PC-9 (cell line): ENCODE measurements at regions not wholly inside any gene's neighbourhood (a gene's known extent, or its start where the extent isn't known, plus 50 kb on each side); places are given as distances from the start of the nearest gene placed in this dataset.

Experiments
- BruUV-seq: library from RNA; stranded (reverse); fragments of 400-500 nt; replicated peaks from 2 replicates; lab custom pipeline; 2021; lab: Mats Ljungman, UMichigan
- CTCF ChIA-PET: fragments of 300-600 bp; sonication (Branson Sonifier 250); formaldehyde crosslinking; loops from one replicate; lab custom pipeline; 2022; ENCODE audit warnings: antibody characterized with exemption; lab: Charles Lee
- POLR2A ChIA-PET: fragments of 300-600 bp; sonication (Branson Sonifier 250); formaldehyde crosslinking; loops from one replicate; lab custom pipeline; 2022; ENCODE audit warnings: antibody characterized with exemption; ENCODE audit not compliant: unreplicated experiment; lab: Charles Lee
- DNase-seq, 2 experiments: peaks; one replicate each; pipeline versions ENCODE4 v3.0.0 to v3.0.0-alpha.2; 2015 to 2022; ENCODE audit warnings: mixed read lengths in 1 of 2
- H2AFZ ChIP-seq: fragments of 200-600 bp; sonication (generic); 2 replicates; pipeline ENCODE4 v1.8.1; 2017; ENCODE audit warnings: antibody characterized with exemption
- H3F3A ChIP-seq: fragments of 200-600 bp; sonication (generic); 2 replicates; pipeline ENCODE4 v1.8.1; 2017; ENCODE audit warnings: antibody characterized with exemption, mild to moderate bottlenecking, low read depth; ENCODE audit not compliant: insufficient read depth
- H3K27ac ChIP-seq: fragments of 200-600 bp; sonication (generic); 2 replicates; pipeline ENCODE4 v1.6.1; 2016; ENCODE audit warnings: mixed run types
- H3K27me3 ChIP-seq: fragments of 200-600 bp; sonication (generic); 2 replicates; pipeline ENCODE4 v1.6.1; 2016; ENCODE audit warnings: low read depth, mixed run types; ENCODE audit not compliant: insufficient read depth
- H3K36me3 ChIP-seq: fragments of 200-600 bp; sonication (generic); 2 replicates; pipeline ENCODE4 v1.6.1; 2016; ENCODE audit warnings: low read depth, mixed run types
- H3K4me1 ChIP-seq: fragments of 200-600 bp; sonication (generic); replicated peaks from 2 replicates; pipeline ENCODE4 v1.6.1; 2016; ENCODE audit warnings: mixed run types; ENCODE audit not compliant: insufficient read depth
- H3K4me2 ChIP-seq: fragments of 200-600 bp; sonication (generic); 2 replicates; pipeline ENCODE4 v1.6.1; 2017; ENCODE audit warnings: mixed run types
- H3K4me3 ChIP-seq: fragments of 200-600 bp; sonication (generic); 2 replicates; pipeline ENCODE4 v1.6.1; 2016; ENCODE audit warnings: mixed run types
- H3K79me2 ChIP-seq: fragments of 200-600 bp; sonication (generic); 2 replicates; pipeline ENCODE4 v1.6.1; 2017; ENCODE audit warnings: low read depth, mixed run types
- H3K9me2 ChIP-seq: fragments of 200-600 bp; sonication (generic); 2 replicates; pipeline ENCODE4 v1.8.1; 2017; ENCODE audit warnings: mild to moderate bottlenecking; ENCODE audit not compliant: insufficient read depth
- H3K9me3 ChIP-seq: fragments of 200-600 bp; sonication (generic); 2 replicates; pipeline ENCODE4 v1.8.1; 2016; ENCODE audit warnings: low read depth; ENCODE audit not compliant: insufficient read depth
- H4K20me1 ChIP-seq: fragments of 200-600 bp; sonication (generic); 2 replicates; pipeline ENCODE4 v1.8.1; 2017; ENCODE audit not compliant: insufficient read depth
- CTCF ChIP-seq: fragments of 200-600 bp; sonication (generic); conservative IDR thresholded peaks from 2 replicates; pipeline ENCODE4 v1.6.1; 2017; ENCODE audit warnings: mixed run types, antibody characterized with exemption, mild to moderate bottlenecking, moderate library complexity
- EZH2 ChIP-seq: fragments of 200-600 bp; sonication (generic); IDR thresholded peaks from 2 replicates; pipeline ENCODE4 v1.8.0; 2017; ENCODE audit warnings: antibody characterized with exemption, low read depth
- intact Hi-C: fragments of 100-400 bp; cut with micrococcal nuclease; formaldehyde crosslinking; loops from one replicate; pipeline ENCODE4 v1.10.0; 2022; ENCODE audit not compliant: unreplicated experiment

- TF ChIP-seq EZH2: no peak
- no peak for TF ChIP-seq CTCF
- POLR2A ChIA-PET: no interaction called here
- Histone ChIP-seq H3K4me1 (no peaks in the 10 kb centered on the region), H3K27ac (no peak overlapping the region), H3F3A (no peaks in the 10 kb centered on the region; the same call in 1 of the 2 replicates), H2AFZ (no peak overlapping the region), H3K4me3 (no peak overlapping the region), H3K9me2 (no peaks in the 10 kb centered on the region), H3K79me2 (no peaks in the 10 kb centered on the region), H3K27me3 (no peaks in the 10 kb centered on the region), H3K4me2 (no peak overlapping the region), H3K36me3 (no peaks in the 10 kb centered on the region), H3K9me3 (no peaks in the 10 kb centered on the region), H4K20me1 (no peaks in the 10 kb centered on the region)
- no peak for DNase-seq
- CTCF ChIA-PET: no interaction called here
- intact Hi-C loops: no loop called here
- BruUV-seq: no TSS peak
Measured at GRCh38 chr15:96252148-96252547, 78.4 kb upstream of the NR2F2 start.

GRCh38 chr15:96253006-96253747 is 77.3 kb upstream of the NR2F2 start:
- no peaks in the 10 kb centered on the region for H4K20me1 ChIP-seq
- ChIA-PET CTCF (no interaction called here), POLR2A (no interaction called here)
- H3K4me3 ChIP-seq: no peak overlapping the region
- H2AFZ ChIP-seq: no peak overlapping the region
- H3K27me3 ChIP-seq: no peaks in the 10 kb centered on the region
- H3K4me1 ChIP-seq: no peaks in the 10 kb centered on the region
- no peak overlapping the region for H3K27ac ChIP-seq
- no peak overlapping the region for H3K4me2 ChIP-seq
- no peak for TF ChIP-seq CTCF
- TF ChIP-seq EZH2: no peak
- H3F3A ChIP-seq: no peaks in the 10 kb centered on the region; the same call in 1 of the 2 replicates
- no TSS peak for BruUV-seq
- no peaks in the 10 kb centered on the region for H3K79me2 ChIP-seq
- DNase-seq: no peak
- H3K36me3 ChIP-seq: no peaks in the 10 kb centered on the region
- H3K9me2 ChIP-seq: no peaks in the 10 kb centered on the region
- no peaks in the 10 kb centered on the region for H3K9me3 ChIP-seq
- intact Hi-C loops: no loop called here

DNA sequence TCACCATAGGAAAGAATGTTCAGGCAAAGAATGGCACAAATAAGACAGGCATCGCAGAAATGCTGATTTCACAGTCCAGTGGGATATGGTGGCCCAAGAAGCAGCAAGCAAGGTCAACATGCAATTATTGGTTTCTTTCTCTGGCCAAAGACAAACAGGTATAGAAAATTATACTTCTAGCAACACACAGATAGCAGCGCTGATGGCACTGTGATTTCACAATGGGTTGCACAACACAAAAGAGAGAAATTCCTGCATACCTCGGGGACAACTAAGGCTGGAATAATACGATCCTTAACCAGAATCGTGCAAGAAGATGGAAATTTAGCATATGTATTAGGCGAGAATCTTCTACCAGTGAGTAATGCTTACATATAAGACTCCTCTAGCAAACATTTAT is 76.3 kb upstream of the NR2F2 start:
- no peak for TF ChIP-seq CTCF
- no peak for TF ChIP-seq EZH2
- intact Hi-C loops: no loop called here
- CTCF ChIA-PET: no interaction called here

More for the DNA sequence above, 76.3 kb upstream of the NR2F2 start:
- Histone ChIP-seq H3K27ac (no peak overlapping the region), H3K79me2 (no peaks in the 10 kb centered on the region), H3K9me2 (no peaks in the 10 kb centered on the region), H2AFZ (no peak overlapping the region), H3K9me3 (no peaks in the 10 kb centered on the region), H3K4me2 (no peak overlapping the region), H4K20me1 (no peaks in the 10 kb centered on the region), H3K36me3 (no peaks in the 10 kb centered on the region), H3K4me1 (no peaks in the 10 kb centered on the region), H3F3A (no peaks in the 10 kb centered on the region; the same call in 1 of the 2 replicates), H3K27me3 (no peaks in the 10 kb centered on the region), H3K4me3 (no peak overlapping the region)
- no peak for DNase-seq
- POLR2A ChIA-PET: no interaction called here
- BruUV-seq: no TSS peak
